Panc1 (cell line): ENCODE measurements at regions not wholly inside any gene's neighbourhood (a gene's known extent, or its start where the extent isn't known, plus 50 kb on each side); places are given as distances from the start of the nearest gene placed in this dataset.

Experiments used
- ATAC-seq: fragments of 200-7000 bp; cut with Tn5 transposase; 2 replicates; pipeline ENCODE4 v1.9.1; 2020; ENCODE audit warnings: mild to moderate bottlenecking, moderate library complexity
- BruUV-seq: library from RNA; stranded (reverse); fragments of 400-500 nt; replicated peaks from 2 replicates; lab custom pipeline; 2021; lab: Mats Ljungman, UMichigan
- CTCF ChIA-PET: fragments of 300-600 bp; sonication (Branson Sonifier 250); formaldehyde crosslinking; loops from one replicate; lab custom pipeline; 2022; ENCODE audit warnings: antibody characterized with exemption; lab: Charles Lee
- POLR2A ChIA-PET: fragments of 300-600 bp; sonication (Branson Sonifier 250); formaldehyde crosslinking; loops from one replicate; lab custom pipeline; 2022; ENCODE audit warnings: antibody characterized with exemption; lab: Charles Lee
- DNase-seq: peaks from one replicate; pipeline ENCODE4 v3.0.0-alpha.2; 2010; ENCODE audit warnings: low read depth, low spot score
- H3K27ac ChIP-seq: 2 replicates; pipeline ENCODE4 v1.5.1; 2011; ENCODE audit warnings: mild to moderate bottlenecking, low read length, inconsistent platforms
- H3K27me3 ChIP-seq: fragments of 200-500 bp; sonication (Bioruptor generic); 2 replicates; pipeline ENCODE4 v1.6.0; 2014; ENCODE audit warnings: low read length, inconsistent platforms; ENCODE audit not compliant: control insufficient read depth, insufficient read depth
- H3K36me3 ChIP-seq: fragments of 200-500 bp; sonication (Bioruptor generic); 2 replicates; pipeline ENCODE4 v1.5.1; 2014; ENCODE audit warnings: inconsistent platforms, mild to moderate bottlenecking, low read length, moderate library complexity; ENCODE audit not compliant: control insufficient read depth, insufficient read depth
- H3K4me1 ChIP-seq: 2 replicates; pipeline ENCODE4 v1.5.1; 2011; ENCODE audit warnings: inconsistent platforms, mild to moderate bottlenecking, low read length, moderate library complexity; ENCODE audit not compliant: control insufficient read depth, insufficient read depth
- H3K4me3 ChIP-seq, 2 experiments: 2 replicates each; pipeline ENCODE4 v1.5.1; 2011 to 2012; ENCODE audit warnings: low read depth in 2 of 2, low read length in 2 of 2, mild to moderate bottlenecking in 2 of 2, inconsistent platforms in 1 of 2, moderate library complexity in 1 of 2
- H3K9me3 ChIP-seq: fragments of 200-500 bp; sonication (Bioruptor generic); 2 replicates; pipeline ENCODE4 v1.5.1; 2014; ENCODE audit warnings: low read depth, mild to moderate bottlenecking, inconsistent platforms, low read length, moderate library complexity; ENCODE audit not compliant: control insufficient read depth, insufficient read depth
- CTCF ChIP-seq: fragments of 450-650 bp; IDR thresholded peaks from 2 replicates; pipeline ENCODE4 v1.5.1; 2017; ENCODE audit warnings: mild to moderate bottlenecking
- POLR2AphosphoS5 ChIP-seq: IDR thresholded peaks from 2 replicates; pipeline ENCODE4 v1.6.1; 2012; ENCODE audit warnings: mild to moderate bottlenecking, low read depth, low read length, moderate library complexity
- SIN3A ChIP-seq: IDR thresholded peaks from 2 replicates; pipeline ENCODE4 v1.6.1; 2012; ENCODE audit warnings: low read depth, mild to moderate bottlenecking, low read length, moderate library complexity, borderline replicate concordance; ENCODE audit not compliant: insufficient read depth
- TCF7L2 ChIP-seq: IDR thresholded peaks from 2 replicates; pipeline ENCODE4 v1.6.1; 2011; ENCODE audit warnings: mild to moderate bottlenecking, low read depth, low read length, inconsistent platforms
- in situ Hi-C: cut with HindIII; loops from 2 replicates; pipeline ENCODE4 v1.10.0; 2016; ENCODE audit warnings: low sequenced_read_pairs, low pct_unique_long_range_greater_than_20kb
- intact Hi-C: fragments of 100-400 bp; cut with micrococcal nuclease; formaldehyde crosslinking; loops from one replicate; pipeline ENCODE4 v1.10.0; 2022; ENCODE audit not compliant: unreplicated experiment
- TF ChIP-seq, protein P1 (sequence below), 2 experiments: IDR thresholded peaks; 2 replicates each; pipeline ENCODE4 v1.6.1; 2011 to 2012; ENCODE audit warnings: low read depth in 2 of 2, control low read depth in 1 of 2, low read length in 1 of 2, mild to moderate bottlenecking in 1 of 2, moderate library complexity in 1 of 2; ENCODE audit not compliant: insufficient read depth in 1 of 2

GRCh38 chr9:108750661-108751215 is 105.0 kb downstream of the ACTL7B start:
- no peaks in the 10 kb centered on the region for H3K27me3 ChIP-seq
- in situ Hi-C loops = no loop called here
- H3K4me1 ChIP-seq = no peaks in the 10 kb centered on the region
- ChIA-PET CTCF (no interaction called here), POLR2A (no interaction called here)
- H3K27ac ChIP-seq = no peak overlapping the region
- BruUV-seq = no TSS peak
- no peaks in the 10 kb centered on the region for H3K36me3 ChIP-seq
- no peaks in the 10 kb centered on the region for H3K9me3 ChIP-seq
- intact Hi-C loops = no loop called here
- TF ChIP-seq, protein P1, sequence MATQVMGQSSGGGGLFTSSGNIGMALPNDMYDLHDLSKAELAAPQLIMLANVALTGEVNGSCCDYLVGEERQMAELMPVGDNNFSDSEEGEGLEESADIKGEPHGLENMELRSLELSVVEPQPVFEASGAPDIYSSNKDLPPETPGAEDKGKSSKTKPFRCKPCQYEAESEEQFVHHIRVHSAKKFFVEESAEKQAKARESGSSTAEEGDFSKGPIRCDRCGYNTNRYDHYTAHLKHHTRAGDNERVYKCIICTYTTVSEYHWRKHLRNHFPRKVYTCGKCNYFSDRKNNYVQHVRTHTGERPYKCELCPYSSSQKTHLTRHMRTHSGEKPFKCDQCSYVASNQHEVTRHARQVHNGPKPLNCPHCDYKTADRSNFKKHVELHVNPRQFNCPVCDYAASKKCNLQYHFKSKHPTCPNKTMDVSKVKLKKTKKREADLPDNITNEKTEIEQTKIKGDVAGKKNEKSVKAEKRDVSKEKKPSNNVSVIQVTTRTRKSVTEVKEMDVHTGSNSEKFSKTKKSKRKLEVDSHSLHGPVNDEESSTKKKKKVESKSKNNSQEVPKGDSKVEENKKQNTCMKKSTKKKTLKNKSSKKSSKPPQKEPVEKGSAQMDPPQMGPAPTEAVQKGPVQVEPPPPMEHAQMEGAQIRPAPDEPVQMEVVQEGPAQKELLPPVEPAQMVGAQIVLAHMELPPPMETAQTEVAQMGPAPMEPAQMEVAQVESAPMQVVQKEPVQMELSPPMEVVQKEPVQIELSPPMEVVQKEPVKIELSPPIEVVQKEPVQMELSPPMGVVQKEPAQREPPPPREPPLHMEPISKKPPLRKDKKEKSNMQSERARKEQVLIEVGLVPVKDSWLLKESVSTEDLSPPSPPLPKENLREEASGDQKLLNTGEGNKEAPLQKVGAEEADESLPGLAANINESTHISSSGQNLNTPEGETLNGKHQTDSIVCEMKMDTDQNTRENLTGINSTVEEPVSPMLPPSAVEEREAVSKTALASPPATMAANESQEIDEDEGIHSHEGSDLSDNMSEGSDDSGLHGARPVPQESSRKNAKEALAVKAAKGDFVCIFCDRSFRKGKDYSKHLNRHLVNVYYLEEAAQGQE (IDR thresholded peaks at IDR 0.05; ENCODE audit: insufficient read depth in 1 of 2, low read depth in 2 of 2, low read length in 1 of 2) = no peak
- TF ChIP-seq TCF7L2 = no peak
- no peak for TF ChIP-seq SIN3A
- TF ChIP-seq CTCF = no peak
- no peak for TF ChIP-seq POLR2AphosphoS5
- ATAC-seq = no peak
- DNase-seq = no peak
- no peak overlapping the region for H3K4me3 ChIP-seq

- ChIA-PET POLR2A (no interaction called here), CTCF (no interaction called here)
- BruUV-seq = no TSS peak
- TF ChIP-seq SIN3A (no peak), POLR2AphosphoS5 (no peak), CTCF (no peak), TCF7L2 (no peak)
- TF ChIP-seq, protein P1 (IDR thresholded peaks at IDR 0.05; ENCODE audit: insufficient read depth in 1 of 2, low read depth in 2 of 2, low read length in 1 of 2) = no peak
- no peak for DNase-seq
- intact Hi-C loops = no loop called here
- in situ Hi-C loops = no loop called here
- Histone ChIP-seq H3K27me3 (no peaks in the 10 kb centered on the region), H3K36me3 (no peaks in the 10 kb centered on the region), H3K4me1 (no peaks in the 10 kb centered on the region), H3K27ac (no peak overlapping the region), H3K4me3 (no peak overlapping the region), H3K9me3 (no peaks in the 10 kb centered on the region)
- no peak for ATAC-seq
Observed at GRCh38 chr9:108748776-108749175, 107.0 kb downstream of the ACTL7B start.
